Breast epithelium (tissue), 3 donors: ENCODE measurements at regions not wholly inside any gene's neighbourhood (a gene's known extent, or its start where the extent isn't known, plus 50 kb on each side); places are given as distances from the start of the nearest gene placed in this dataset.

Source experiments
- POLR2A ChIP-seq: fragments of 450-650 bp; IDR thresholded peaks from one replicate; pipeline ENCODE4 v1.6.1; 2016; ENCODE audit warnings: antibody characterized with exemption, mild to moderate bottlenecking, moderate library complexity
- TF ChIP-seq, protein P1 (sequence below), 3 donors: fragments of 450-650 bp; IDR thresholded peaks; one replicate each; pipeline ENCODE4 v1.5.1; 2016 to 2017; ENCODE audit warnings: antibody characterized with exemption in 3 of 3, mild to moderate bottlenecking in 3 of 3, moderate library complexity in 3 of 3

DNA sequence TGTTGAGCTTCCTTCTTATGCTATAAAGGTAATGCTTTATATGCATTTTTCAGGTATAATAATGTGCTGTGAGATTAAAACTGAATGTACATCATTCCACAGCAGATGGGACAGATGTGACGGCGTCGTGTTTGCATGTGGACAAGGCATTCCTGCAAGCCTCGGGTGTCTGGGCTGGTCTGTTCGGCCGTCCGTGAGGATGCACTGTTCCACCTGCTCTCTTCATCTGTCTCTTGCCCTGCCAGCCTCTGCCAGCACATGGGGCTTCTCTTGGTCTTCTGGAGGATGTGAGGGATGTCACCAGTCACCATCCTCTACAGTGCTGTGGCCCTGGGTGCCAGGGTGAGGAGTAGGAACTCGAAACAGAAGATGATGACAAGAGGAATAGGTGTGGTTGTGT is 223.2 kb downstream of the ERMARD start:
- TF ChIP-seq, protein P1, sequence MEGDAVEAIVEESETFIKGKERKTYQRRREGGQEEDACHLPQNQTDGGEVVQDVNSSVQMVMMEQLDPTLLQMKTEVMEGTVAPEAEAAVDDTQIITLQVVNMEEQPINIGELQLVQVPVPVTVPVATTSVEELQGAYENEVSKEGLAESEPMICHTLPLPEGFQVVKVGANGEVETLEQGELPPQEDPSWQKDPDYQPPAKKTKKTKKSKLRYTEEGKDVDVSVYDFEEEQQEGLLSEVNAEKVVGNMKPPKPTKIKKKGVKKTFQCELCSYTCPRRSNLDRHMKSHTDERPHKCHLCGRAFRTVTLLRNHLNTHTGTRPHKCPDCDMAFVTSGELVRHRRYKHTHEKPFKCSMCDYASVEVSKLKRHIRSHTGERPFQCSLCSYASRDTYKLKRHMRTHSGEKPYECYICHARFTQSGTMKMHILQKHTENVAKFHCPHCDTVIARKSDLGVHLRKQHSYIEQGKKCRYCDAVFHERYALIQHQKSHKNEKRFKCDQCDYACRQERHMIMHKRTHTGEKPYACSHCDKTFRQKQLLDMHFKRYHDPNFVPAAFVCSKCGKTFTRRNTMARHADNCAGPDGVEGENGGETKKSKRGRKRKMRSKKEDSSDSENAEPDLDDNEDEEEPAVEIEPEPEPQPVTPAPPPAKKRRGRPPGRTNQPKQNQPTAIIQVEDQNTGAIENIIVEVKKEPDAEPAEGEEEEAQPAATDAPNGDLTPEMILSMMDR (IDR thresholded peaks at IDR 0.05), result no peak
- TF ChIP-seq POLR2A, result no peak
